NCI-H2081 (cell line): ENCODE measurements at regions not wholly inside any gene's neighbourhood (a gene's known extent, or its start where the extent isn't known, plus 50 kb on each side); places are given as distances from the start of the nearest gene placed in this dataset.

Experiments
- DNase-seq, 2 experiments: peaks; one replicate each; lab custom pipeline; 2025; lab: John Stamatoyannopoulos, UW

- no peak for DNase-seq
Measured at GRCh38 chr2:235264121-235264493, 229.7 kb upstream of the AGAP1 start.

DNA sequence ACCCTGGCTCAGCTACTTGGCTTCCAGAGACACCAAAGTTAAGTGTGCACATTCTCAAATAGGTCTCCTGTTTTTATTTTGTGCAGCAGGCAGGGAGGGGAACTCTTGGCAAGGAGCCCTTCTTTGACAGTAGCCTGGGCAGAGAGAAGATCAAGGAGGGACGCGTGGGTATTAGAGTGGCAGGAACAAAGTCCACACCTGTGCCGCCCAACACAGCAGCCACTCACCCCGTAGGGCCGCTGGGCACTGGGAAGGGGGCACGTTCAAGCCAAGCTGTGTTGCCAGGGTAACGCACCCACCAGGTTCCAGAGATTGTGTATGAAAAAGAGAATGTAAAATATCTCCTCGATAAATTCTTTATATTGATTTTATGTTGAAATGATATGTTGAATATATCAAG is 229.3 kb upstream of the AGAP1 start:
- DNase-seq = no peak

GRCh38 chr2:235265348-235265965 is 228.4 kb upstream of the AGAP1 start:
- no peak for DNase-seq

DNA sequence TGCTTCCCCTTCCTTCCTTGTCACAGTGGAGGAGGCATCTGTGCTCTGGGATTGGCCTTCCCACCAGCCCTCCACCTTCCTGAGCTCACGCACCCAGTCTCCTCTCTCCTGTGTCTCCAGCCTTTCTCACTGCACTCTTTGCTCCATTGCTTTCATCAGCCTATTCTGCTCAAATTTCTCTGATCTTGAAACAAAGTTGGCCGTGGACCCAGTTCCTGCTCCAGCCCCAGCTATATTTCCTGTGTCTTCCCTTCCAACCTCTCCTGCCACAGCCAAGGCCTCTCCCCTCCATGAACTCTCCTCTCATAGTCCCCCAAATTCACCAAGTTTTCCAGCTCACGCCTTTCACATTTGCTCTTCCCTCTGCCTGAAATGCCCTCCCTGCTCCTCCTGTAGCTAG is 226.6 kb upstream of the AGAP1 start:
- DNase-seq = no peak

- no peak for DNase-seq
Measured at GRCh38 chr2:235268535-235268934, 225.3 kb upstream of the AGAP1 start.

DNA sequence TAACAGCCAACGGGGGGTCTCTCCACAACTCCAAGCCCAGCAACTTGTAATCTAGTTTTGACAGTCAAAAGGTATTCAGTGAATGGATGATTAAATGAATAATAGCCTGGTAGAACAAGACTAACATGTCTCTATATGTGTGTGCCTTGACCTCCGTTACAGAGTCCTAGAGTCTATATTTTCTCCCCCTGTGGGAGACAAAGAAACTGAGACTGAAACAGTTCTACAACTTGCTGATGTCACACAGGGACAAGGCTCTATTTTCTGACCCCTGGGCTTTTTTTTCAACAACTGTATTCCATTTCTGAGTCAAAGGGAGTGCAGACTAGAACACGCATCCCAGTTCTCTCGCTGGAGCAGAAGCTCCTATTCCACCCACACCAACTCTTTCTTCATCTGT is 223.6 kb upstream of the AGAP1 start:
- no peak for DNase-seq

- DNase-seq = no peak
Measured at GRCh38 chr2:235270956-235271355, 222.9 kb upstream of the AGAP1 start.

DNA sequence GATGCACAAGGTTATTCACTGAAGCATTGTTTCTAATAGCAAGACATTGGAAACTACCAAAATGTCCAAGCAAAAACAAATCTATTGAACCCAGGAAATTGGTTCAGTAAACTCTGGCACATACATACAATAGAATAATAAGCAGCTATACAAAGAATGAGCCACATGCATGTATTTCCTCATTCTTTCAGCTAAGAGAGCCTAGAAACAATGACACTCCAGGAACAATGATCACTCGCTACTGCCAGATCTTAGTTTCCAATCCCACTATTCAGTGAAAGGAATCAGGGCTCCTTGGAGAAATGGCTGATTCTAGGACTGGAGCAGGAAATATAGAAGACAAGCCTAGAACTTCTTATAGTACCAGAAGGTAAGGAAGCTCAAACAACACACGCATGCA is 221.9 kb upstream of the AGAP1 start:
- no peak for DNase-seq

GRCh38 chr2:235274023-235274422 is 219.8 kb upstream of the AGAP1 start:
- peak in 1 of 2 experiments; percentile 33 for DNase-seq

- no peak for DNase-seq
Measured at GRCh38 chr2:235277485-235277884, 216.4 kb upstream of the AGAP1 start.

DNA sequence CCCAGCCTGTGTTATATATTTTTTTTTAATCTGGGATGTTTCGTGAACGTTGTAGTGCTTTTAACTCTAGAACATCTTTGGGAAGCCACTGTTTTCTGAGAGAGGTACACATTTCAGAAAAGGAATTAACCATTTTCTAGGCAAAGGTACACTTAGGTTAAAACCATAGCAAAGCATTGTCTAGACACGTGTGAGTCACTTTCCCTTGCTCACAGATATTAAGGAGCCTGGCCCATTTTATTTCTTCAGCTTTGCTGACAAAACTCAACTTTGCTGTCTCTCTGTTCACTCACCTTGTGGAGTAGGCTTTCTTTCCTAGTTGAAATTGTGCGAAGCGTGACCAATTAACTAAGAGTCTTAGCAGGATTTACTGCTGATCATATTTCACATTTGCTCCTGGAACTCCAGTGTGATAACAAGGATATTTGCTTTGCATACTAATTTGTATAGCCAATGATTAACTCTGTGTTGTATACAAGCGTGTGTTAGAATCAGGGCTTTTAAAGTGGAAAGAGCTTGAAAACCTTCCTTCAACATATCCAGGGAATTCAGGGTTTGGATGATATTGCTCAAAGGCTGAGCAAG is 215.0 kb upstream of the AGAP1 start:
- DNase-seq = no peak

DNA sequence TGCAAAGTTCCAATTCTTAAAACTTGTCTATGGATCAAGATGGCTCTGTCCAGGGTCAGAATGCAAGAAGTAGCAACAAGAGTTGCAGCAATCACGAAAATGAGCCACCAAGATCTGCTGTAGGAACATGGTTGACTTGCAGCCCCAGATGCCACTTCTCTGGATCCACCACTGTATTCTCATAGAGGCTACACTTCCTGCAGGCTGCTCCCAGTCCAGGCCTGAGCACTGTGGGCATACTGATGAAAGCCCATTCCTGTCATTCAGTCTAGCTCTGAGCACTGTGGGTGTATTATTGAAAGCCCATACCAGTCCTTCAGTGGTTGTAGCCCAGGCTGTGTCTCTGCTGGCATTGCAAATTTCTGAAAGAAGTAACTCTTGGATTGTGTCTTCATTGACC is 213.9 kb upstream of the AGAP1 start:
- no peak for DNase-seq

DNA sequence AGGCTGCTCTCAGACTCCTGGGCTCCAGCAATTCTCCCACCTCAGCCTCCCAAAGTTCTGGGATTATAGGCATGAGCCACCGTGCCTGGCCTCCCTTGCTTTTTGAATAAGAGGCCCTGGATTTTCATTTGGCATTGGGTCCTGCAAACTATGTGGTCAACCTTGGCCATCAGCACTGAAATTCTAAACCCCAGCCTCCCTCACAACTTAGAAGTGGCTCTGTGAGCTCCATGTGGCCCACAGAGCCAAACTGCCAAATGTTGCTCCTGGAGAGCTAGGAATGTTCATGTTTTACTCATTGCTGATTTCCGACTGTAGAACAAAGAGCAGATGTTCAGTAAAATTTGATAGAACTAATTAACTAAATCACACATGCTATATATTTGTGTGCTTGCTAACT is 210.6 kb upstream of the AGAP1 start:
- no peak for DNase-seq

DNA sequence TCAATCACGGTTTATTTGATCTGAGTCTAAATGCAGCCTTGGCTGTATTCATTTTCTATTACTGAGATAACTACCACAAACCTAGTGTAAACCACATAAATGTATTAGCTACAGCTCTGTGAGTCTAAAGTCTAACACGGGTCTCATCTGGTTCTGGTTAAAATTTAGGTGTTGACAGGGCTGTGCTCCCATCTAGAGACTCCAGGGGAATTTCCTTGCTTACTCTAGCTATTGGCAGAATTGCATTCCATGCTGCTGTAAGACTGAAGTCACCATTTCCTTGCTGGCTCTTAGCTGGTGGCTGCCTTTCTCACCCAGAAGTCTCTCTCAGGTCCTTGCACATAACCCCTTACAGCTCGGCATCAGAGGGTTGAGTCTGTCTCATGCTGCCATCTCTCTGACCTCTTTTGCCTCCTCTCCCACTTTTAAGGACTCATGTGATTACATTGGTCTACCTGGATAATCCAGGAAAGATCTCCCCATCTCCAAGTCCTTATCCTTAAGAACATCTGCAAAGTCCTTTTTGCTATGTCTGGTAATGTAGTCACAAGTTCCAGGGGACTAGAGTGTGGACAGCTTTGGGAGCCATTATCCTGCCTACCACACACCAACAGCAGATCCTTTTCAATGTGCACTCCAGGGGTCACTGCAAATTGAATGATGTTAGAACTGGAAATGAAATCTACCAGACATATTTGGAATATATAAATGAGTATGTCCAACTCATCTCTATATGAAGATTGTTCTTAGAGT is 207.0 kb upstream of the AGAP1 start:
- no peak for DNase-seq

- no peak for DNase-seq
Measured at GRCh38 chr2:235287375-235287733, 206.5 kb upstream of the AGAP1 start.

DNA sequence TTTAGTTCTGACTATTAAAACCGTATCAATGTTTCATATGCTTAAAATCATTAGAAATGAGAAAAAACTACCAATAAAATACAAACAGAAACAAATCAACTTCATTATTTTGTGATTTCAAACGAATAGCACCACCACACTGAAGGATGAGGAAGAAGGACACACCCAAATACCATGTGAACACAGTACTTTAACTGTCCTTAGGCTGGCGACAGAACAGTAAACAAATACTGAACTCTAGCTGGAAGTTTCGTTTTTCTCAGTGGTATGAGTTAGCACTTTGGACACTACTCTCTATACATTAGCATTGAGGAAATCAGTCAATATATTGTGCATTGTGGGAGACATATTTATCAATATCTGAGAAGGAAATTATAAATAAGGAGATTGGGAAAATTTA is 202.4 kb upstream of the AGAP1 start:
- no peak for DNase-seq

DNA sequence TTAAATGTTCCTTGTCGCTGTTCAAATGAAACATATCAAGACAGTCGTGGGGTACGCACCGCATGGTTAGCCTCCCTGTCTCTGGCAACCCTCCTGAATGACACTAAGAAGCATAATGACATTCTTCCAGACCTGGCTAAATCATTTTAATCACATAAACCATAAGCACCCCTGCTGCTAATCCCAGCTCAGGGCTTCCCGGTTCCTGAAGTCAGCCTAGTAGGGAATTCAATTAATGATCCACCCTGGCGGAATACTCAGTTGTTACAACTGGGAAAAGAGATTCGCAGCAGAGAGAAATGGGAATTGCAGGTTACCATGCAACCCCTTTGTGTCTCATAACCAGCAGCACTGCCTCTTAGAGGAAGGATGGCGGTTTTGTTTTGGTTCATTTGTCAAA is 200.8 kb upstream of the AGAP1 start:
- no peak for DNase-seq

GRCh38 chr2:235295831-235296230 is 198.0 kb upstream of the AGAP1 start:
- DNase-seq = no peak

- peak; percentile 6 to 32 for DNase-seq
Measured at GRCh38 chr2:235300368-235301201, 193.3 kb upstream of the AGAP1 start.

- DNase-seq = no peak
Measured at GRCh38 chr2:235301202-235302076, 192.4 kb upstream of the AGAP1 start.

- DNase-seq = no peak
Measured at GRCh38 chr2:235302263-235302662, 191.6 kb upstream of the AGAP1 start.
